SK-N-SH (cell line): ENCODE measurements at regions not wholly inside any gene's neighbourhood (a gene's known extent, or its start where the extent isn't known, plus 50 kb on each side); places are given as distances from the start of the nearest gene placed in this dataset.
A peak's percentile ranks its signal among the peaks of the same experiment; 100 is the strongest.

ENCODE experiments used
- CTCF ChIA-PET: fragments of 300-600, 350-600 bp; formaldehyde crosslinking; extraction: SDS; loops from one replicate; lab custom pipeline; 2021; lab: Yijun Ruan, JAX
- POLR2A ChIA-PET: fragments of 350-600 bp; sonication (Branson Sonifier 250); formaldehyde crosslinking; extraction: SDS; loops from one replicate; lab custom pipeline; 2020; ENCODE audit warnings: antibody characterized with exemption, inconsistent platforms; lab: Yijun Ruan, JAX
- DNase-seq: peaks from one replicate; pipeline ENCODE4 v3.0.0; 2012
- H2AFZ ChIP-seq: fragments of 200-600 bp; sonication (generic); 2 replicates; pipeline ENCODE4 v1.8.1; 2016; ENCODE audit warnings: antibody characterized with exemption, mild to moderate bottlenecking, low read depth
- H3F3A ChIP-seq: fragments of 200-600 bp; sonication (generic); replicated peaks from 2 replicates; pipeline ENCODE3; 2016; ENCODE audit warnings: antibody characterized with exemption, mild to moderate bottlenecking; ENCODE audit not compliant: insufficient read depth
- H3K27ac ChIP-seq, 2 experiments: fragments of 200-500 bp in 1 of 2; fragments of 200-600 bp in 1 of 2; sonication (Bioruptor generic) in 1 of 2; sonication (generic), shearing (Covaris generic) in 1 of 2; 2 replicates each; pipeline versions ENCODE4 v1.5.1 to v1.6.1; 2014 to 2016; ENCODE audit warnings: low read depth in 2 of 2, inconsistent platforms in 1 of 2, low read length in 1 of 2, mild to moderate bottlenecking in 1 of 2, mixed read lengths in 1 of 2
- H3K27me3 ChIP-seq: fragments of 200-600 bp; sonication (generic), shearing (Covaris generic); 2 replicates; pipeline ENCODE4 v1.6.1; 2016; ENCODE audit warnings: mixed run types; ENCODE audit not compliant: insufficient read depth
- H3K36me3 ChIP-seq, 2 experiments: fragments of 200-500 bp in 1 of 2; fragments of 200-600 bp in 1 of 2; sonication (Bioruptor generic) in 1 of 2; sonication (generic) in 1 of 2; replicated peaks in 1 of 2; 2 replicates each; pipeline versions ENCODE3 to v1.5.1; 2014 to 2016; ENCODE audit warnings: low read length in 1 of 2, mild to moderate bottlenecking in 1 of 2; ENCODE audit not compliant: insufficient read depth in 2 of 2, control insufficient read depth in 1 of 2
- H3K4me1 ChIP-seq, 2 experiments: fragments of 200-500 bp in 1 of 2; fragments of 200-600 bp in 1 of 2; sonication (Bioruptor generic) in 1 of 2; sonication (generic), shearing (Covaris generic) in 1 of 2; 2 replicates each; pipeline versions ENCODE4 v1.5.1 to v1.6.1; 2014 to 2016; ENCODE audit warnings: low read depth in 1 of 2, low read length in 1 of 2, mixed run types in 1 of 2; ENCODE audit not compliant: insufficient read depth in 2 of 2, control insufficient read depth in 1 of 2
- H3K4me2 ChIP-seq: fragments of 200-600 bp; sonication (generic), shearing (Covaris generic); 2 replicates; pipeline ENCODE4 v1.6.1; 2017; ENCODE audit warnings: mixed run types
- H3K4me3 ChIP-seq, 2 experiments: fragments of 200-500 bp in 1 of 2; fragments of 200-600 bp in 1 of 2; sonication (Bioruptor generic) in 1 of 2; sonication (generic), shearing (Covaris generic) in 1 of 2; 2 replicates each; pipeline versions ENCODE4 v1.5.1 to v1.8.1; 2014 to 2016; ENCODE audit warnings: low read depth in 2 of 2, inconsistent platforms in 1 of 2, low read length in 1 of 2, mild to moderate bottlenecking in 1 of 2, mixed read lengths in 1 of 2, moderate library complexity in 1 of 2
- H3K79me2 ChIP-seq: fragments of 200-600 bp; sonication (generic); 2 replicates; pipeline ENCODE4 v1.8.1; 2017; ENCODE audit warnings: mild to moderate bottlenecking; ENCODE audit not compliant: insufficient read depth
- H3K9ac ChIP-seq: fragments of 200-600 bp; sonication (generic); 2 replicates; pipeline ENCODE4 v1.6.1; 2017; ENCODE audit warnings: mixed run types
- H3K9me2 ChIP-seq: fragments of 200-600 bp; sonication (generic); 2 replicates; pipeline ENCODE4 v1.6.1; 2017; ENCODE audit warnings: mixed run types
- H3K9me3 ChIP-seq: fragments of 200-600 bp; sonication (generic); 2 replicates; pipeline ENCODE4 v1.6.1; 2017; ENCODE audit warnings: mixed run types, mild to moderate bottlenecking, moderate library complexity
- H4K20me1 ChIP-seq: fragments of 200-600 bp; sonication (generic); 2 replicates; pipeline ENCODE4 v1.6.1; 2017; ENCODE audit warnings: mild to moderate bottlenecking, mixed run types; ENCODE audit not compliant: insufficient read depth
- ELF1 ChIP-seq: IDR thresholded peaks from 2 replicates; pipeline ENCODE4 v1.4.0; 2012
- MEF2A ChIP-seq: IDR thresholded peaks from 2 replicates; pipeline ENCODE4 v1.4.0; 2012; ENCODE audit warnings: low read depth, borderline replicate concordance
- MXI1 ChIP-seq: IDR thresholded peaks from 2 replicates; pipeline ENCODE4 v1.6.1; 2012; ENCODE audit warnings: mild to moderate bottlenecking, low read depth, low read length, improper control_type of control experiment
- RAD21 ChIP-seq: IDR thresholded peaks from 2 replicates; pipeline ENCODE4 v1.6.1; 2012; ENCODE audit warnings: mild to moderate bottlenecking, low read length
- RCOR1 ChIP-seq: fragments of 150-350 bp; IDR thresholded peaks from 2 replicates; pipeline ENCODE4 v1.6.1; 2017; ENCODE audit warnings: antibody characterized with exemption, low read length
- SIN3A ChIP-seq: IDR thresholded peaks from 2 replicates; pipeline ENCODE4 v1.6.1; 2012; ENCODE audit warnings: low read depth, mild to moderate bottlenecking, low read length, moderate library complexity, borderline replicate concordance
- SMC3 ChIP-seq: IDR thresholded peaks from 2 replicates; pipeline ENCODE4 v1.6.1; 2012; ENCODE audit warnings: low read depth, low read length, improper control_type of control experiment
- TCF12 ChIP-seq: IDR thresholded peaks from 2 replicates; pipeline ENCODE4 v1.4.0; 2012
- YY1 ChIP-seq: IDR thresholded peaks from 2 replicates; pipeline ENCODE4 v1.4.0; 2012; ENCODE audit warnings: low read depth, mild to moderate bottlenecking
- WGBS: methylation state at CpG from one replicate; pipeline ENCODE4 v1.1.6; 2017; ENCODE audit warnings: low lambda C conversion rate; 5-methylcytosine and 5-hydroxymethylcytosine counted together
- TF ChIP-seq, protein P1 (sequence below): IDR thresholded peaks from 2 replicates; pipeline ENCODE4 v1.6.1; 2012; ENCODE audit warnings: mild to moderate bottlenecking, low read depth, low read length, moderate library complexity
- TF ChIP-seq, protein P2 (sequence below): fragments of 200-600 bp; sonication (generic); IDR thresholded peaks from 2 replicates; pipeline ENCODE4 v1.6.1; 2017; ENCODE audit warnings: antibody characterized with exemption, mild to moderate bottlenecking, moderate library complexity
- TF ChIP-seq, protein P3 (sequence below): fragments of 150-350 bp; IDR thresholded peaks from 2 replicates; pipeline ENCODE4 v1.6.1; 2017; ENCODE audit warnings: antibody characterized with exemption, low read length, low read depth, borderline replicate concordance

DNA sequence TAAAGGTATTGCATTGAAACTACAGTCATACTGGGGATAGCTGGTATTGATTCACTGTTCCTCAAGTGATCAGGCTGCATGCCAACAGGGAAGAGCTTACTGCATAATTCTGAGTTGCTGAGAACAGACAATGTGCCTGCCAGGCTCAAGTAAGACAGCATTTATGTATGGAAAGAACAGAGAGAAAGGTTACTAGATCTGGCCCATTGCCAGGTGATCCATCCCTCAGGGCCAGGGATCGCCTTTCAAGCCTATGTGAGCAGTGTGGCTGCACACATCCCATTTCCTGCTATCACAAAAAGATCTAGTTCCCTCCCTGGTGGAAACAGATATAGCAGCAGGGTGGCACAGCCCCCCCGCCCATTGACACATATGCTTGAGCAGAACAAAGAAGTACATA, 254.0 kb downstream of the TMA16 start:
- CTCF ChIA-PET = no interaction called here
- TF ChIP-seq, protein P1, sequence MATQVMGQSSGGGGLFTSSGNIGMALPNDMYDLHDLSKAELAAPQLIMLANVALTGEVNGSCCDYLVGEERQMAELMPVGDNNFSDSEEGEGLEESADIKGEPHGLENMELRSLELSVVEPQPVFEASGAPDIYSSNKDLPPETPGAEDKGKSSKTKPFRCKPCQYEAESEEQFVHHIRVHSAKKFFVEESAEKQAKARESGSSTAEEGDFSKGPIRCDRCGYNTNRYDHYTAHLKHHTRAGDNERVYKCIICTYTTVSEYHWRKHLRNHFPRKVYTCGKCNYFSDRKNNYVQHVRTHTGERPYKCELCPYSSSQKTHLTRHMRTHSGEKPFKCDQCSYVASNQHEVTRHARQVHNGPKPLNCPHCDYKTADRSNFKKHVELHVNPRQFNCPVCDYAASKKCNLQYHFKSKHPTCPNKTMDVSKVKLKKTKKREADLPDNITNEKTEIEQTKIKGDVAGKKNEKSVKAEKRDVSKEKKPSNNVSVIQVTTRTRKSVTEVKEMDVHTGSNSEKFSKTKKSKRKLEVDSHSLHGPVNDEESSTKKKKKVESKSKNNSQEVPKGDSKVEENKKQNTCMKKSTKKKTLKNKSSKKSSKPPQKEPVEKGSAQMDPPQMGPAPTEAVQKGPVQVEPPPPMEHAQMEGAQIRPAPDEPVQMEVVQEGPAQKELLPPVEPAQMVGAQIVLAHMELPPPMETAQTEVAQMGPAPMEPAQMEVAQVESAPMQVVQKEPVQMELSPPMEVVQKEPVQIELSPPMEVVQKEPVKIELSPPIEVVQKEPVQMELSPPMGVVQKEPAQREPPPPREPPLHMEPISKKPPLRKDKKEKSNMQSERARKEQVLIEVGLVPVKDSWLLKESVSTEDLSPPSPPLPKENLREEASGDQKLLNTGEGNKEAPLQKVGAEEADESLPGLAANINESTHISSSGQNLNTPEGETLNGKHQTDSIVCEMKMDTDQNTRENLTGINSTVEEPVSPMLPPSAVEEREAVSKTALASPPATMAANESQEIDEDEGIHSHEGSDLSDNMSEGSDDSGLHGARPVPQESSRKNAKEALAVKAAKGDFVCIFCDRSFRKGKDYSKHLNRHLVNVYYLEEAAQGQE = no peak
- TF ChIP-seq MEF2A (no peak), SIN3A (no peak), SMC3 (no peak), ELF1 (no peak), YY1 (no peak), MXI1 (no peak), RCOR1 (no peak), TCF12 (no peak)
- peak overlapping the region; percentile 65; the same call in 1 of the 2 replicates for H2AFZ ChIP-seq
- no peaks in the 10 kb centered on the region for H3K79me2 ChIP-seq
- H3K4me3 ChIP-seq = no peak overlapping the region
- H3K9me2 ChIP-seq = no peaks in the 10 kb centered on the region
- POLR2A ChIA-PET = no interaction called here
- H3K27me3 ChIP-seq = no peaks in the 10 kb centered on the region
- DNase-seq = peak; percentile 24
- 20% methylated on average over 2 of the region's 2 CpGs for WGBS
- H3K4me1 ChIP-seq = peaks cover 0 to 2% of the 10 kb centered on the region in 2 experiments; a peak in 1 of 4 replicates
- H3K27ac ChIP-seq = no peak overlapping the region
- no peak overlapping the region for H3K4me2 ChIP-seq
- no peaks in the 10 kb centered on the region for H4K20me1 ChIP-seq
- H3K9ac ChIP-seq = no peak overlapping the region
- H3K9me3 ChIP-seq = peaks cover 3% of the 10 kb centered on the region; the same call in 1 of the 2 replicates
- H3K36me3 ChIP-seq = no peaks in the 10 kb centered on the region
- H3F3A ChIP-seq = no peaks in the 10 kb centered on the region

DNA sequence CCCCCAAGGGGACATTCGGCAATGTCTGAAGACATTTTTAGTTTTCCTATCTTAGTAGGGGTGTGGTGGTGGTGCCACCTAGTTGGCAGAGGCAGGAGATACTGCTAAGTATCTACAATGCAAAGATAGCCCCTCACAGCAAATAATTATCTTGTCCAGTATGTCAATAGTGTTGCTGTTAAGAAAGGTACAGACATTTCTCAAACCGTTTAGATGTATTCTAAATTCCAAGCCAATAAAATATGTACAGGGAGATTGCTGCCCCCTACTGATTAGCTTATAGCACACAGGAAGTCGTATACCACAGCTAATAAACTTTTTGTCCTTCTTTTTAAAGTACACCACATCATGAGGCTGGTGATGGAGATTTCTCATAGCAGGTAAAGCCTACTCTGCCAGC, 260.5 kb downstream of the TMA16 start:
- Histone ChIP-seq H3K27ac (no peak overlapping the region), H4K20me1 (no peaks in the 10 kb centered on the region), H3K79me2 (no peaks in the 10 kb centered on the region), H3K36me3 (no peaks in the 10 kb centered on the region), H3K9ac (no peak overlapping the region), H3K4me2 (peak overlapping the region; percentile 52), H3K4me1 (peaks cover 0 to 5% of the 10 kb centered on the region in 2 experiments; a peak in 1 of 4 replicates), H3K27me3 (no peaks in the 10 kb centered on the region), H2AFZ (peak overlapping the region; percentile 78), H3K9me3 (no peaks in the 10 kb centered on the region), H3K9me2 (no peaks in the 10 kb centered on the region), H3K4me3 (0 out of 4 replicates have a peak overlapping the region, but pooled peaks of 1 of the 2 experiments have one; percentile 11), H3F3A (no peaks in the 10 kb centered on the region)
- CTCF ChIA-PET = interaction anchor here (0.9 to 2.6 kb wide), 3 partner anchors 11 to 205 kb away, joined by 3 to 9 read pairs (median 8); no protein-coding TSS in a partner anchor
- POLR2A ChIA-PET = no interaction called here
- TF ChIP-seq, protein P2, sequence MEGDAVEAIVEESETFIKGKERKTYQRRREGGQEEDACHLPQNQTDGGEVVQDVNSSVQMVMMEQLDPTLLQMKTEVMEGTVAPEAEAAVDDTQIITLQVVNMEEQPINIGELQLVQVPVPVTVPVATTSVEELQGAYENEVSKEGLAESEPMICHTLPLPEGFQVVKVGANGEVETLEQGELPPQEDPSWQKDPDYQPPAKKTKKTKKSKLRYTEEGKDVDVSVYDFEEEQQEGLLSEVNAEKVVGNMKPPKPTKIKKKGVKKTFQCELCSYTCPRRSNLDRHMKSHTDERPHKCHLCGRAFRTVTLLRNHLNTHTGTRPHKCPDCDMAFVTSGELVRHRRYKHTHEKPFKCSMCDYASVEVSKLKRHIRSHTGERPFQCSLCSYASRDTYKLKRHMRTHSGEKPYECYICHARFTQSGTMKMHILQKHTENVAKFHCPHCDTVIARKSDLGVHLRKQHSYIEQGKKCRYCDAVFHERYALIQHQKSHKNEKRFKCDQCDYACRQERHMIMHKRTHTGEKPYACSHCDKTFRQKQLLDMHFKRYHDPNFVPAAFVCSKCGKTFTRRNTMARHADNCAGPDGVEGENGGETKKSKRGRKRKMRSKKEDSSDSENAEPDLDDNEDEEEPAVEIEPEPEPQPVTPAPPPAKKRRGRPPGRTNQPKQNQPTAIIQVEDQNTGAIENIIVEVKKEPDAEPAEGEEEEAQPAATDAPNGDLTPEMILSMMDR = peak; percentile 67
- TF ChIP-seq RAD21 = 0 out of 2 replicates have a peak, but pooled peaks have one; percentile 42
- TF ChIP-seq, protein P3, sequence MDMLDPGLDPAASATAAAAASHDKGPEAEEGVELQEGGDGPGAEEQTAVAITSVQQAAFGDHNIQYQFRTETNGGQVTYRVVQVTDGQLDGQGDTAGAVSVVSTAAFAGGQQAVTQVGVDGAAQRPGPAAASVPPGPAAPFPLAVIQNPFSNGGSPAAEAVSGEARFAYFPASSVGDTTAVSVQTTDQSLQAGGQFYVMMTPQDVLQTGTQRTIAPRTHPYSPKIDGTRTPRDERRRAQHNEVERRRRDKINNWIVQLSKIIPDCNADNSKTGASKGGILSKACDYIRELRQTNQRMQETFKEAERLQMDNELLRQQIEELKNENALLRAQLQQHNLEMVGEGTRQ = no peak
- DNase-seq = no peak
- 2% methylated on average over 3 of the region's 3 CpGs for WGBS
